HEK293T (cell line): ENCODE measurements at regions not wholly inside any gene's neighbourhood (a gene's known extent, or its start where the extent isn't known, plus 50 kb on each side); places are given as distances from the start of the nearest gene placed in this dataset.

Experiments used
- CTCF ChIA-PET: fragments of 350-600 bp; formaldehyde crosslinking; extraction: SDS; loops from one replicate; lab custom pipeline; 2021; ENCODE audit warnings: antibody characterized with exemption, inconsistent platforms; lab: Yijun Ruan, JAX
- POLR2A ChIA-PET: fragments of 350-600 bp; formaldehyde crosslinking; extraction: SDS; loops from one replicate; lab custom pipeline; 2020; ENCODE audit warnings: antibody characterized with exemption, inconsistent platforms; lab: Yijun Ruan, JAX
- DNase-seq: peaks from one replicate; pipeline ENCODE4 v3.0.0; 2012; ENCODE audit warnings: mixed read lengths; ENCODE audit errors: extremely low spot score
- ARNT ChIP-seq: fragments of 450-650 bp; IDR thresholded peaks from 2 replicates; pipeline ENCODE4 v1.6.1; 2017; ENCODE audit warnings: mild to moderate bottlenecking
- BHLHE40 ChIP-seq: fragments of 450-650 bp; IDR thresholded peaks from 2 replicates; pipeline ENCODE4 v1.6.1; 2016; ENCODE audit warnings: mild to moderate bottlenecking, moderate library complexity, borderline replicate concordance
- CTBP1 ChIP-seq: fragments of 450-650 bp; IDR thresholded peaks from 2 replicates; pipeline ENCODE4 v1.6.1; 2016; ENCODE audit warnings: borderline replicate concordance
- ELF4 ChIP-seq: fragments of 450-650 bp; IDR thresholded peaks from 2 replicates; pipeline ENCODE4 v1.6.1; 2017; ENCODE audit warnings: antibody characterized with exemption
- FOXA1 ChIP-seq: fragments of 450-650 bp; IDR thresholded peaks from 2 replicates; pipeline ENCODE4 v1.6.1; 2016; ENCODE audit warnings: mild to moderate bottlenecking
- FOXK2 ChIP-seq: fragments of 450-650 bp; IDR thresholded peaks from 2 replicates; pipeline ENCODE4 v1.6.1; 2016; ENCODE audit warnings: mild to moderate bottlenecking
- FOXM1 ChIP-seq: fragments of 450-650 bp; IDR thresholded peaks from 2 replicates; pipeline ENCODE4 v1.6.1; 2017; ENCODE audit warnings: mild to moderate bottlenecking, borderline replicate concordance
- HDGF ChIP-seq: fragments of 450-650 bp; IDR thresholded peaks from 2 replicates; pipeline ENCODE4 v1.6.1; 2017; ENCODE audit warnings: antibody characterized with exemption, borderline replicate concordance
- L3MBTL2 ChIP-seq: fragments of 450-650 bp; conservative IDR thresholded peaks from 2 replicates; pipeline ENCODE4 v1.6.1; 2016; ENCODE audit warnings: mild to moderate bottlenecking
- LEF1 ChIP-seq: fragments of 450-650 bp; IDR thresholded peaks from 2 replicates; pipeline ENCODE4 v1.6.1; 2017; ENCODE audit warnings: mild to moderate bottlenecking, borderline replicate concordance
- NFRKB ChIP-seq: fragments of 450-650 bp; IDR thresholded peaks from 2 replicates; pipeline ENCODE4 v1.6.1; 2016; ENCODE audit warnings: mild to moderate bottlenecking, moderate library complexity
- PKNOX1 ChIP-seq: fragments of 450-650 bp; IDR thresholded peaks from 2 replicates; pipeline ENCODE4 v1.6.1; 2016
- SP1 ChIP-seq: fragments of 450-650 bp; IDR thresholded peaks from 2 replicates; pipeline ENCODE4 v1.6.1; 2017
- SUZ12 ChIP-seq: fragments of 450-650 bp; IDR thresholded peaks from 2 replicates; pipeline ENCODE4 v1.6.1; 2016; ENCODE audit warnings: mild to moderate bottlenecking
- TARDBP ChIP-seq: fragments of 450-650 bp; IDR thresholded peaks from 2 replicates; pipeline ENCODE4 v1.6.1; 2016
- ZNF384 ChIP-seq: fragments of 450-650 bp; IDR thresholded peaks from 2 replicates; pipeline ENCODE4 v1.6.1; 2016

- TF ChIP-seq PKNOX1, result peak; percentile 61
- no peak for TF ChIP-seq NFRKB
- ChIA-PET POLR2A (no interaction called here), CTCF (no interaction called here)
- DNase-seq, result no peak
These were observed 196.4 kb downstream of the PLPP3 start for GRCh38 chr1:56382929-56383328.

GRCh38 chr1:56380531-56380930 lies 198.8 kb downstream of the PLPP3 start:
- TF ChIP-seq CTBP1 (no peak), SUZ12 (no peak), BHLHE40 (no peak), ZNF384 (no peak)
- ChIA-PET POLR2A (no interaction called here), CTCF (no interaction called here)
- DNase-seq, result no peak

GRCh38 chr1:56378341-56379070 lies 200.9 kb downstream of the PLPP3 start:
- DNase-seq, result no peak
- TF ChIP-seq PKNOX1 (peak; percentile 49; the same call in 1 of the 2 replicates), LEF1 (no peak), ARNT (no peak), NFRKB (no peak)
- ChIA-PET CTCF (no interaction called here), POLR2A (no interaction called here)

GRCh38 chr1:56377431-56377830 lies 201.9 kb downstream of the PLPP3 start:
- no peak for DNase-seq
- ChIA-PET POLR2A (no interaction called here), CTCF (no interaction called here)
- no peak for TF ChIP-seq HDGF
- no peak for TF ChIP-seq PKNOX1

GRCh38 chr1:56376188-56376984 lies 203.0 kb downstream of the PLPP3 start:
- no peak for DNase-seq
- ChIA-PET CTCF (no interaction called here), POLR2A (no interaction called here)
- TF ChIP-seq SP1 (no peak), FOXA1 (no peak), PKNOX1 (no peak), TARDBP (no peak), BHLHE40 (no peak), L3MBTL2 (no peak), CTBP1 (no peak), HDGF (no peak), NFRKB (no peak), ELF4 (no peak), ZNF384 (no peak), LEF1 (no peak), ARNT (no peak), SUZ12 (no peak), FOXK2 (no peak), FOXM1 (no peak)

- TF ChIP-seq L3MBTL2, result no peak
- TF ChIP-seq BHLHE40, result no peak
- ChIA-PET POLR2A (no interaction called here), CTCF (no interaction called here)
- no peak for DNase-seq
These were observed 204.0 kb downstream of the PLPP3 start for GRCh38 chr1:56375326-56375804.
